ENCODE measurements at regions not wholly inside any gene's neighbourhood (a gene's known extent, or its start where the extent isn't known, plus 50 kb on each side); places are given as distances from the start of the nearest gene placed in this dataset.

DNA sequence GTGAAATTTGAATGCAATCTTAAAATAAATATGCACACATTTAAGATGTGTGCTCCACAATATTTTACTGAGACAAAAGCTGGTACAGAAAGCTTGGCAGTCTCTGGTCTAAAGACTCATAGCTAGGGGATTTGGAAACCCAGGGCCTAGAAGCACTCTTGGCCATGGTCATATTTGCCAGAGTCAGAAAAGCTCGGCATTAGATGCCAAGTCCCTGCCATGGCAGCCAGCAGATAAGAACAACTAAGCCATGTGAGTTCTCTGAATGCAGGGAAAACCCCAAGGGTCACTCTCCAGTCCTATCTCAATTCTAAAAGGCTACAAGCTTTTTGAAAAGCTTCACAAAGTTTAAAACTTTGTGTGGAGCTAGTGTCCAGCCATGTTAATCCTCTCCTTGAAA lies 119.5 kb downstream of the FAM114A2 start:
- ATAC-seq (no peak), DNase-seq (no peak)
- no peak overlapping the region for H3K4me3 ChIP-seq
- no peaks in the 10 kb centered on the region for H3K4me1 ChIP-seq
- intact Hi-C loops (cut with DNase I), result no loop called here
- H3K27me3 ChIP-seq, result no peaks in the 10 kb centered on the region
- no peak overlapping the region for H3K27ac ChIP-seq
- no peak for TF ChIP-seq POLR2A (IDR thresholded peaks at IDR 0.05)
- TF ChIP-seq, protein P1, sequence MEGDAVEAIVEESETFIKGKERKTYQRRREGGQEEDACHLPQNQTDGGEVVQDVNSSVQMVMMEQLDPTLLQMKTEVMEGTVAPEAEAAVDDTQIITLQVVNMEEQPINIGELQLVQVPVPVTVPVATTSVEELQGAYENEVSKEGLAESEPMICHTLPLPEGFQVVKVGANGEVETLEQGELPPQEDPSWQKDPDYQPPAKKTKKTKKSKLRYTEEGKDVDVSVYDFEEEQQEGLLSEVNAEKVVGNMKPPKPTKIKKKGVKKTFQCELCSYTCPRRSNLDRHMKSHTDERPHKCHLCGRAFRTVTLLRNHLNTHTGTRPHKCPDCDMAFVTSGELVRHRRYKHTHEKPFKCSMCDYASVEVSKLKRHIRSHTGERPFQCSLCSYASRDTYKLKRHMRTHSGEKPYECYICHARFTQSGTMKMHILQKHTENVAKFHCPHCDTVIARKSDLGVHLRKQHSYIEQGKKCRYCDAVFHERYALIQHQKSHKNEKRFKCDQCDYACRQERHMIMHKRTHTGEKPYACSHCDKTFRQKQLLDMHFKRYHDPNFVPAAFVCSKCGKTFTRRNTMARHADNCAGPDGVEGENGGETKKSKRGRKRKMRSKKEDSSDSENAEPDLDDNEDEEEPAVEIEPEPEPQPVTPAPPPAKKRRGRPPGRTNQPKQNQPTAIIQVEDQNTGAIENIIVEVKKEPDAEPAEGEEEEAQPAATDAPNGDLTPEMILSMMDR (IDR thresholded peaks at IDR 0.05), result no peak
- no peaks in the 10 kb centered on the region for H3K36me3 ChIP-seq (replicated peaks in 1 of 2; ENCODE audit: insufficient read depth in 1 of 2, low read depth in 2 of 2)
- H3K9me3 ChIP-seq, result no peaks in the 10 kb centered on the region
- 21 to 26% methylated on average over 1 of the region's 1 CpG for WGBS, 2 donors

DNA sequence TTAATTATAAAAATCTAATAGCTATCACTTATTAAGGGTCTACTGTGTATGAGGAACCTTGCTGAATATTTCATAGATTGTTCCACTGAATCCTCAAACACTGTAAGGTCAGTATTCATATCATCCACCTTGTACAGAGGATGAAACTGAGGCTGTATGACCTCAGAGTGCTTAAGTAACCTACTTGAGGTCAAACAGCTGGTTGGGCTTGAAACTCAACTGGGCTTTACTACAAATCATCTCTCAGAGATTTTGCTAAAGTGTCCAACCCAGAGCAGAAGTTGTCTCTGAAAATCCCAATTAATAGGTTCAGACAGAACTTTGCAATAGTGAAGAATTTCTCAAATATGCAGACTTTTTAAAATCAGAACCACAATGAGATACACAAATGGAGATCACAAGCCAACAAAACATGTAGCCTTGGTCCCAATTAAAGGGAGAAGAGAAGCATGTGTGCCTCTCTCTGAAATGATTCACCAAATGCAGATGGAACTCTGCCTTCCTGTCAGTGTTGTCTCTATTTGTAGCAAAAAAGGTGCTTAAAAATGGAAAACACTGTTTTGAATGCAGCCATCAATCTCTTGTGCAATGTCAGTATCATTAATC lies 131.4 kb downstream of the FAM114A2 start:
- Histone ChIP-seq H3K4me1 (no peaks in the 10 kb centered on the region), H3K9me3 (no peaks in the 10 kb centered on the region), H3K4me3 (no peak overlapping the region), H3K36me3 (replicated peaks in 1 of 2; ENCODE audit: insufficient read depth in 1 of 2, low read depth in 2 of 2) (no peaks in the 10 kb centered on the region), H3K27me3 (no peaks in the 10 kb centered on the region), H3K27ac (no peak overlapping the region)
- ATAC-seq, result no peak
- intact Hi-C loops (cut with DNase I), result no loop called here
- TF ChIP-seq POLR2A (IDR thresholded peaks at IDR 0.05), result no peak
- TF ChIP-seq, protein P1 (IDR thresholded peaks at IDR 0.05), result no peak
- no peak for DNase-seq

DNA sequence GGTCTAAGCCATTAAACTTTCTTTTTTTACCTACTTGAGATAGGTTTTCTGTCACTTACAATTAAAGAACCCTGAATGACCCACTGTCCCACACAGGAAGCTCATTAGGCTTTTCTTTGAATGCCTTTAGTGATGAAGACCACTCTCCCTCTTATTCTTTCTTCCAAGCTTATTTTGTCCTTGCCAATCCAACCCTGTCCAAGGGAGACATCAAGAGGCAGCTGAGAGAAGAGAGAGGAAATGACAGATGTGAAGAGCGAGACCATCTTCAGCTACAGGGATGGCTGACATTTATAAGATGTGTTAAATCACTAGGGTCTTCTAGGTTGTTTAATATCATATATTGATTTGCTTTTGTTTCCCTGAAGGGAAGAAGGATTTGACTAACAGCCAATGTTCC lies 133.5 kb downstream of the FAM114A2 start:
- no peak overlapping the region for H3K4me3 ChIP-seq
- intact Hi-C loops (cut with DNase I), result no loop called here
- no peaks in the 10 kb centered on the region for H3K9me3 ChIP-seq
- H3K27ac ChIP-seq, result no peak overlapping the region
- H3K27me3 ChIP-seq, result no peaks in the 10 kb centered on the region
- ATAC-seq (no peak), DNase-seq (no peak)
- WGBS, 2 donors, result 73 to 89% methylated on average over 1 of the region's 1 CpG
- TF ChIP-seq POLR2A (IDR thresholded peaks at IDR 0.05), result no peak
- TF ChIP-seq, protein P1 (IDR thresholded peaks at IDR 0.05), result no peak
- no peaks in the 10 kb centered on the region for H3K4me1 ChIP-seq
- no peaks in the 10 kb centered on the region for H3K36me3 ChIP-seq (replicated peaks in 1 of 2; ENCODE audit: insufficient read depth in 1 of 2, low read depth in 2 of 2)

DNA sequence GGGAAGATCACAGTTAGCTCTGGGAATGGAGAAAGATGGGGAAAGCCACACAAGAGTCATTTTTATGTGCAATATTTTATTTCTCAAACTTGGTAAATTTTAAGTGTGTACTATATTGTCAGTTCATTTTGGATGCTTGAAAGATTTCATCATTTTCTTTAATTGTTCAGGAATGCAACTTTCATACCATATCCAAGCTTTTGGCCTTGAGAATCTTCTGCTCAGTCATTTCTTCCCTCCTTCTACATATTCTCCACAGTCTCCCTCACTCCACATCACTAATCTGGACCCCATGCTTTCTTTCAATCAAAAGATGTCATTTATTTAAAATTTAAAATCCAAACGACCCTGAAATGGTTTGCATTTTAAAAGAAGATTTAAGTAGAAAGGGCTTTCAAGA lies 135.4 kb downstream of the FAM114A2 start:
- no peak for DNase-seq
- intact Hi-C loops (cut with DNase I), result no loop called here
- Histone ChIP-seq H3K4me1 (no peaks in the 10 kb centered on the region), H3K36me3 (replicated peaks in 1 of 2; ENCODE audit: insufficient read depth in 1 of 2, low read depth in 2 of 2) (no peaks in the 10 kb centered on the region), H3K9me3 (no peaks in the 10 kb centered on the region), H3K27ac (no peak overlapping the region), H3K4me3 (no peak overlapping the region), H3K27me3 (no peaks in the 10 kb centered on the region)
- TF ChIP-seq POLR2A (IDR thresholded peaks at IDR 0.05), result no peak
- TF ChIP-seq, protein P1 (IDR thresholded peaks at IDR 0.05), result no peak
- 5 to 9% methylated on average over 1 of the region's 1 CpG for WGBS, 2 donors
- ATAC-seq, result no peak

DNA sequence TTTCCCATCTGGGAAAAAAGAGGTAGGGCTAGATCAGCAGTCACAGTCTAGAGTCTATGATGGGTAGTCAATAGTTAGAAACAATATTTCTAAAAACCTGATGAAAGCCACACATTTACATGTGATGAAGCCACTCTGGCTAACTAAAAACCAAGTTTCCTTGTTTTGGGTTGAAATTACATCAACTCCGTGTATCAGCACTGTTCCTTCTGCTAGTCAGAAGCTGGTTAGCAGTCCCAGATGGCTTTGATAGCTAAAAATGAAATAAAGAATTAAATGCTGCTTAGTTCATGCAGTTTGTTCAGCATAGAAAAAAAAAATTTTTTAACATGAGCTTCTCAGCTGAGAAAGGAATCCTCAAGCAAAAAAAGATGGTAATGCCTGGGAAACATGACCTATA lies 136.7 kb downstream of the FAM114A2 start:
- intact Hi-C loops (cut with DNase I), result no loop called here
- Histone ChIP-seq H3K4me1 (no peaks in the 10 kb centered on the region), H3K9me3 (no peaks in the 10 kb centered on the region), H3K4me3 (no peak overlapping the region), H3K27me3 (no peaks in the 10 kb centered on the region), H3K27ac (no peak overlapping the region), H3K36me3 (replicated peaks in 1 of 2; ENCODE audit: insufficient read depth in 1 of 2, low read depth in 2 of 2) (no peaks in the 10 kb centered on the region)
- WGBS, 2 donors, result 52 to 74% methylated on average over 1 of the region's 1 CpG
- TF ChIP-seq, protein P1 (IDR thresholded peaks at IDR 0.05), result no peak
- no peak for TF ChIP-seq POLR2A (IDR thresholded peaks at IDR 0.05)
- ATAC-seq, result no peak
- no peak for DNase-seq

All from body of pancreas (tissue), 4 donors.